ENCODE measurements at regions not wholly inside any gene's neighbourhood (a gene's known extent, or its start where the extent isn't known, plus 50 kb on each side); places are given as distances from the start of the nearest gene placed in this dataset.

DNA sequence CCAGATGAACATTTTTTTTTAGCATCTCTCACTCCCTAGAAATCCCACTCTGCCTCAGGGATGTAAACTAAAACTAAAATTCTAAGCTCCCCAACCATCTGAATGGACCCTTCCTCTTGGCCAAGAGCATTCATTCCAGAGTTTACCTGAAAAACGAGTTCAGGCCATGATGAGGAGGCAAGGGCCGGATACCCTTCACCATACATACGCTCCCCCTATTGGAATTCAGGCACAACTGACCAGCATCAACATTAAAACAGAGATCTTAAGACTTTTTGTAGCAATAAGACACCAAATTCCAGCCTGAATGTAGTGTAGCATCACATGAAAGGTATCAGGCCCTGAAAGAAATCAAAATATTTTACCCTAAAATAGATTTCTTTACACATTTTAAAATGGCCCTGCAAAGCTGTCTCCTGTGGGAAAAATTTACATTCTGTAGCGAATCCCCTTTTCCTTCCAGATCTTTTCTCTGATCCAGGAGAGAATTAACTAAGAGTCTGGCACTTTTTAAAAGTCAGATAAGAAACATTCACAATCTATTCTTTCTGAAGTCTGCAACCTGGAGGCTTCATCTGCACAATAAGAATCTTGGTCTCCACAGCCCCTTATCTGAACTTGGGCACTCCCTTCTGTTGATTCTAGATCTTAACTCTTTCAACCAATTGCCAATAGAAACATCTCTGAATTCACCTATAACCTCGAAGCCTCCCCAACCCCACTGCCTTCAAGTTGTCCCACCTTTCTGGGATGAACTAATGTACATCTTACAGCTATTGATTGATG is 888.5 kb downstream of the UQCRFS1 start:
- Mint-ChIP-seq H3K27ac (ENCODE audit: low read depth, unreplicated experiment) (no peak overlapping the region), H3K9me3 (ENCODE audit: unreplicated experiment) (peaks cover 18% of the 10 kb centered on the region), H3K4me1 (ENCODE audit: insufficient read depth, unreplicated experiment) (no peaks in the 10 kb centered on the region), H3K27me3 (ENCODE audit: insufficient read depth, unreplicated experiment) (no peaks in the 10 kb centered on the region), H3K36me3 (ENCODE audit: insufficient read depth, unreplicated experiment) (no peaks in the 10 kb centered on the region), H3K4me3 (ENCODE audit: unreplicated experiment) (no peak overlapping the region)
- TF ChIP-seq, protein P1, sequence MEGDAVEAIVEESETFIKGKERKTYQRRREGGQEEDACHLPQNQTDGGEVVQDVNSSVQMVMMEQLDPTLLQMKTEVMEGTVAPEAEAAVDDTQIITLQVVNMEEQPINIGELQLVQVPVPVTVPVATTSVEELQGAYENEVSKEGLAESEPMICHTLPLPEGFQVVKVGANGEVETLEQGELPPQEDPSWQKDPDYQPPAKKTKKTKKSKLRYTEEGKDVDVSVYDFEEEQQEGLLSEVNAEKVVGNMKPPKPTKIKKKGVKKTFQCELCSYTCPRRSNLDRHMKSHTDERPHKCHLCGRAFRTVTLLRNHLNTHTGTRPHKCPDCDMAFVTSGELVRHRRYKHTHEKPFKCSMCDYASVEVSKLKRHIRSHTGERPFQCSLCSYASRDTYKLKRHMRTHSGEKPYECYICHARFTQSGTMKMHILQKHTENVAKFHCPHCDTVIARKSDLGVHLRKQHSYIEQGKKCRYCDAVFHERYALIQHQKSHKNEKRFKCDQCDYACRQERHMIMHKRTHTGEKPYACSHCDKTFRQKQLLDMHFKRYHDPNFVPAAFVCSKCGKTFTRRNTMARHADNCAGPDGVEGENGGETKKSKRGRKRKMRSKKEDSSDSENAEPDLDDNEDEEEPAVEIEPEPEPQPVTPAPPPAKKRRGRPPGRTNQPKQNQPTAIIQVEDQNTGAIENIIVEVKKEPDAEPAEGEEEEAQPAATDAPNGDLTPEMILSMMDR (IDR thresholded peaks at IDR 0.05; ENCODE audit: unreplicated experiment): no peak
- ChIA-PET POLR2A (no interaction called here), CTCF (interaction anchor here (0.6 to 1.3 kb wide), 5 partner anchors 346 to 653 kb away, joined by 3 to 4 read pairs (median 3); no protein-coding TSS in a partner anchor)
- BruUV-seq (replicated peaks): no TSS peak
- no peak for DNase-seq (ENCODE audit: unreplicated experiment)
- intact Hi-C loops (cut with micrococcal nuclease): loop anchor here (2.0 kb wide), 1 partner anchor 358 kb away; no protein-coding TSS in a partner anchor

DNA sequence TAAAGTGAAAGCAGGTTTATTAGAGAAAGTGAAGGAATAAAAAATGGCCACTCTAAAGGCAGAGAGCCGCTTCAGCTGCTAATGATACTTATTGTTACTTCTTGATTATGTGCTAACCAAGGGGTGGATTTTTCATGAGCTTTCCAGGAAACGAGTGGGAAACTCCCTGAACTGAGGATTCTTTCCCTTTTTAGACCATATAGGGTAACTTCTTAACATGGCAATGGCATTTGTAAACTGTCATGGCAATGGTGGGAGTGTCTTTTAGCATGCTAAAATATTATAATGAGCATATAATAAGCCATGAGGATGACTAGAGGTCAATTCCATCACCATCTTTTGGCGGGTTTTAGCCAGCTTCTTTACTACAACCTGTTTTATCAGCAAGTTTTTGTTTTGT is 890.0 kb downstream of the UQCRFS1 start:
- Mint-ChIP-seq H3K4me1 (ENCODE audit: insufficient read depth, unreplicated experiment) (no peaks in the 10 kb centered on the region), H3K27ac (ENCODE audit: low read depth, unreplicated experiment) (no peak overlapping the region), H3K27me3 (ENCODE audit: insufficient read depth, unreplicated experiment) (no peaks in the 10 kb centered on the region), H3K36me3 (ENCODE audit: insufficient read depth, unreplicated experiment) (no peaks in the 10 kb centered on the region), H3K9me3 (ENCODE audit: unreplicated experiment) (peaks cover 8% of the 10 kb centered on the region), H3K4me3 (ENCODE audit: unreplicated experiment) (no peak overlapping the region)
- BruUV-seq (replicated peaks): no TSS peak
- DNase-seq (ENCODE audit: unreplicated experiment): no peak
- ChIA-PET POLR2A (no interaction called here), CTCF (interaction anchor here (0.6 to 1.1 kb wide), 4 partner anchors 14 to 917 kb away, joined by 3 read pairs; no protein-coding TSS in a partner anchor)
- intact Hi-C loops (cut with micrococcal nuclease): no loop called here
- TF ChIP-seq, protein P1 (IDR thresholded peaks at IDR 0.05; ENCODE audit: unreplicated experiment): no peak

DNA sequence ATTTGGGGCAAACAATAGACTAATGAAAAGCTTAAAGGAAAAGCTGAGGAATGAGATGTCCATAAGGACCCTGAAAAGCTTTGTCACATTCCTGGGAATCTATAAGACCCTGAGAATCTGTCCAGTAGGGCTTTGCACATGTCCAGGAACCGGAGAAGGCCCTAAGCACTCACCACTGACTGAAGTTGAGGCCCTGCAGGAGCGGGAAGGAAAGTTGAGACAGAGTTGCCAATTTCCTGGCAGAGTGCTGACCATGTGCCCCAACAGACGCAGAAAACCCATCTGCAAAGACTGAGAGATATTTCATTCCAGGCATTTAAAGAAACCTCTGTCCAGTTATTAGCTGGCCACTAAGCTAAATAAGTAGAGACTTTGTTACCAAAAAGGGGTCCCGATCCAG is 890.5 kb downstream of the UQCRFS1 start:
- BruUV-seq (replicated peaks): no TSS peak
- no peak overlapping the region for H3K4me3 Mint-ChIP-seq (ENCODE audit: unreplicated experiment)
- DNase-seq (ENCODE audit: unreplicated experiment): no peak
- no peak overlapping the region for H3K27ac Mint-ChIP-seq (ENCODE audit: low read depth, unreplicated experiment)
- TF ChIP-seq, protein P1 (IDR thresholded peaks at IDR 0.05; ENCODE audit: unreplicated experiment): no peak
- no peaks in the 10 kb centered on the region for H3K4me1 Mint-ChIP-seq (ENCODE audit: insufficient read depth, unreplicated experiment)
- H3K27me3 Mint-ChIP-seq (ENCODE audit: insufficient read depth, unreplicated experiment): no peaks in the 10 kb centered on the region
- H3K9me3 Mint-ChIP-seq (ENCODE audit: unreplicated experiment): peaks cover 10% of the 10 kb centered on the region
- H3K36me3 Mint-ChIP-seq (ENCODE audit: insufficient read depth, unreplicated experiment): no peaks in the 10 kb centered on the region
- CTCF ChIA-PET: interaction anchor here (0.6 to 1.1 kb wide), 2 partner anchors 348 to 917 kb away, joined by 3 read pairs; no protein-coding TSS in a partner anchor
- POLR2A ChIA-PET: no interaction called here
- intact Hi-C loops (cut with micrococcal nuclease): no loop called here

DNA sequence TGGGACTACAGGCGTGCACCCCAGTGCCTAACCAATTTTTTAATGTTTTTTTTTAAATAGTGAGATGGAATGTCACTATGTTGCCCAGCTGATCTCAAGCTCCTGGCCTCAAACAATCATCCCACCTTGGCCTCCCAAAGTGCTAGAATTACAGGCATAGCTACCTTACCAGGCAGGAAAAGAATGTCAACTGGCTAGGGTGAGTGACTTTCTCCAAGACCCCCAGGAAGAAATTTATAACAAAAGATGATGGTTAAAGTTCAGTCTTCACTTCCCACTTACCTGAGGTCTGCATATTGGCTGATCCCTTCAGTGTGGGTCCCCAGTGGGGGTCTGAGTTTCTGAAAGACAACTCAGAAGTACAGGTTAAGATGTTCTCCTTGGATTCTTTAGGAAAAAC is 893.0 kb downstream of the UQCRFS1 start:
- no peak for DNase-seq (ENCODE audit: unreplicated experiment)
- Mint-ChIP-seq H3K27ac (ENCODE audit: low read depth, unreplicated experiment) (no peak overlapping the region), H3K4me1 (ENCODE audit: insufficient read depth, unreplicated experiment) (no peaks in the 10 kb centered on the region), H3K36me3 (ENCODE audit: insufficient read depth, unreplicated experiment) (no peaks in the 10 kb centered on the region), H3K4me3 (ENCODE audit: unreplicated experiment) (no peak overlapping the region), H3K27me3 (ENCODE audit: insufficient read depth, unreplicated experiment) (no peaks in the 10 kb centered on the region), H3K9me3 (ENCODE audit: unreplicated experiment) (peaks cover 31% of the 10 kb centered on the region)
- BruUV-seq (replicated peaks): no TSS peak
- ChIA-PET POLR2A (no interaction called here), CTCF (interaction anchor here (0.8 kb wide), 1 partner anchor 347 kb away, joined by 3 read pairs; no protein-coding TSS in a partner anchor)
- TF ChIP-seq, protein P1 (IDR thresholded peaks at IDR 0.05; ENCODE audit: unreplicated experiment): no peak
- intact Hi-C loops (cut with micrococcal nuclease): no loop called here
